Stimulated activated naive CD8-positive, alpha-beta T cell treated with anti-CD3 and anti-CD28 coated beads, Interleukin-15, amount 100 ng/mL, for 72 hours (primary cell): ENCODE measurements at regions not wholly inside any gene's neighbourhood (a gene's known extent, or its start where the extent isn't known, plus 50 kb on each side); places are given as distances from the start of the nearest gene placed in this dataset.
A peak's percentile ranks its signal among the peaks of the same experiment; 100 is the strongest.

Source experiments
- ATAC-seq: fragments of 150-1000 bp; cut with Tn5 transposase; 2 replicates; pipeline ENCODE4 v1.10.0; 2021; ENCODE audit warnings: mild to moderate bottlenecking, moderate library complexity
- DNase-seq, 2 donors: peaks; one replicate each; pipeline ENCODE4 v3.0.0; 2021 to 2022
- H3K27ac Mint-ChIP-seq, 2 donors: one replicate each; pipeline ENCODE4 v1.8.0; 2022; ENCODE audit warnings: mild to moderate bottlenecking in 2 of 2, mixed read lengths in 2 of 2, moderate library complexity in 2 of 2
- H3K27me3 Mint-ChIP-seq: one replicate; pipeline ENCODE4 v1.8.0; 2022; ENCODE audit warnings: mixed read lengths
- H3K4me1 Mint-ChIP-seq: one replicate; pipeline ENCODE4 v1.8.0; 2022; ENCODE audit warnings: mild to moderate bottlenecking, mixed read lengths
- H3K4me3 Mint-ChIP-seq, 2 donors: one replicate each; pipeline ENCODE4 v1.8.0; 2022; ENCODE audit warnings: mild to moderate bottlenecking in 2 of 2, mixed read lengths in 2 of 2, moderate library complexity in 1 of 2
- H3K9me3 Mint-ChIP-seq, 2 donors: one replicate each; pipeline ENCODE4 v1.8.0; 2022; ENCODE audit warnings: mixed read lengths in 2 of 2

DNA sequence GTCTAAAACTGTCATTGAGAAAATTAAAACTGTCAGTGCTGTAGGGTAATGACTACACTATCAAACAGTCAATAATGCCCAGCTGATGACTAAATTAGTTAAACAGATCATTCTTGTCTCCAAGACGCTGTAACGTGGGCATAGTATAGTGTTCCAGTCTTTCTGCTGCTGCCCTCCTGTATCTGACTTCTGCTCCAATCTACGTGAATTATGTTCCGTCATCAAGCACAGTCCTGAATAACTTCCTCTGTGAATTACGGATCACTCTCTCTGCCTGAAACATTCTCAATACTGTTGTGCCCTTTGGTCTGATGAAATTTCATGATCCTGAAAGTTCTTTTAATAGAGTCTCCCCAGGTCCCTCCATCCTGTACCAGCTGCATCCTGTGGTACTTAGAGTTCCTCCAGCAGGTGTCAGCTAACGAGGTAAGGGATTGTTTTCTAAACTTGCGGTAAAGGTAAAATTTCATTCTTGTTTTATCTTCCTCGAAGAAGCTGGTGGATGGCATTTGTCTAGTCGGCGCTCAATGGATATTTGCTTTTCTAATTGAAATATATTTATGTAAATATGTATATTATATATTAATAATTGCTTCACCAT lies 393.5 kb upstream of the ADARB2 start:
- Mint-ChIP-seq H3K9me3 (no peaks in the 10 kb centered on the region), H3K4me1 (no peaks in the 10 kb centered on the region), H3K27ac (peak overlapping the region in 1 of 2 donors; percentile 43), H3K27me3 (no peaks in the 10 kb centered on the region), H3K4me3 (no peak overlapping the region)
- DNase-seq (no peak), ATAC-seq (no peak)

DNA sequence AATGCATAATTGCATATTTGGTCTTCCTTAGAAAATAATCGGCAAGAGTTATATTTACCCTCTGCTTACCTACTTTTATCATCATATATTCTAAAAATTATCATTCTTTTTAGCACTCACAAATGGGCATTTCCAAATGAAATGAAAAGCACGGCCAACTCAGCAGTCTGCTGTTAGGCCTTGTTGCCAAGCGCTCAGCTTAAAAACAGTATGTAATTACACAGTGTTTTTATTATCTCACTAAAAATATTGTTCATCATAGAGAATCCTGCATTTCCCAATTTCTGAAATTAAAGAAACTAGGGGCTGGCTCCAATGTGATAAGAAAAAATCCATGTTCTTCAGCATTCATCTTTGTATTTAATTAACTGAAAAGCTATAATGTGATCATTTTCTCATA lies 391.7 kb upstream of the ADARB2 start:
- H3K4me1 Mint-ChIP-seq, result no peaks in the 10 kb centered on the region
- ATAC-seq, result no peak
- H3K27ac Mint-ChIP-seq, result no peak overlapping the region
- H3K9me3 Mint-ChIP-seq, result no peaks in the 10 kb centered on the region
- no peak overlapping the region for H3K4me3 Mint-ChIP-seq
- DNase-seq, result no peak
- no peaks in the 10 kb centered on the region for H3K27me3 Mint-ChIP-seq

DNA sequence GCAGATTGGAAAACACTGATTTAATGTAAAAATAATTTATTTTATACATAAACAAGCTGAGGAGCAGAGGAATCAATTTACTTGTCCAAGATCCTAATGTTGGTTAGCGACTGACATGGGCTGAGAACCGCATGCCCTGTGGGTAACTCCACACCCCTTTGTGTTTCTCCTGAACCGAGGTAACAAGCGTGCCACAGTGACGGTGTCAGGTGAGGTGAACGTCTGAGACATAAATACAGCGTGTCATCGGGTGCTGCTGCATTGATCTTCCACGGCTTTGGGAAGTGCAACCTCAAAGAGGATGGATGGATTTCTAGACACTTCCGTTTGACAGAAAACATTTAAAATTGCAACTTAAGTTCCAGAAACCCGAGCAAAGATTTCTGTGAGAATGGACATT lies 386.8 kb upstream of the ADARB2 start:
- ATAC-seq (no peak), DNase-seq (no peak)
- Mint-ChIP-seq H3K27ac (no peak overlapping the region), H3K27me3 (no peaks in the 10 kb centered on the region), H3K4me1 (no peaks in the 10 kb centered on the region), H3K9me3 (no peaks in the 10 kb centered on the region), H3K4me3 (no peak overlapping the region)

DNA sequence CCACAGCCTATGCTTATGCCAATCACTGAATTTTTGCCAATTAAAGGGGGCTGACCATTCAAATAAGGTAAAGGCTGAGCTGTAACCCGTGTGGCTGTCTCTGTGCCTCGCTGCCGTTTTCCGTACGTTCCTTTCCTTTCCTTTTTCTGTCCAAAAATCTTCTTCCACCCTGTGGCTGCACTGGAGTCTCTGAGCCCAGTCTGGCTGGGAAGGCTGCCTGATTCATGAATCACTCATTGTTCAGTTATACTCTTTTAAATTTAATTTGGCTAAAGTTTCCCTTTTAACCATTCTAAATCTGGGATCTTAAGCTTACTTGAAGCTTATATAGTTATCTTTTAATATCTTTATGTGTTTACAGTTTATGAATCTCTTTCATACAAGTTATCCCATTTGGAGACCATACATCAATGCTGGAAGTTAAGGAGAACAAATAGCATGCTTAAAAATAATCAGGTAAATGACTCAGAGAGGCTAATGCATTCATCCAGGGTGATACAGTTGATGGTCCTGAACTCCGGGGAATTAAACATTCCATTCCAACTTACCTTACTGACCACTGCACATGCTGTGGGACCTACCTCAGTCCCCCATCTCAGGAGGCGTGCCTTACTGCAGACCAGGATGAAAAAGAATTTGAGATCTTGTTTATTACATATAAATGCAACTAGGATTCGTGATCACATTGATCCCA lies 385.3 kb upstream of the ADARB2 start:
- DNase-seq (no peak), ATAC-seq (no peak)
- Mint-ChIP-seq H3K4me3 (no peak overlapping the region), H3K27ac (no peak overlapping the region), H3K27me3 (no peaks in the 10 kb centered on the region), H3K9me3 (no peaks in the 10 kb centered on the region), H3K4me1 (no peaks in the 10 kb centered on the region)

DNA sequence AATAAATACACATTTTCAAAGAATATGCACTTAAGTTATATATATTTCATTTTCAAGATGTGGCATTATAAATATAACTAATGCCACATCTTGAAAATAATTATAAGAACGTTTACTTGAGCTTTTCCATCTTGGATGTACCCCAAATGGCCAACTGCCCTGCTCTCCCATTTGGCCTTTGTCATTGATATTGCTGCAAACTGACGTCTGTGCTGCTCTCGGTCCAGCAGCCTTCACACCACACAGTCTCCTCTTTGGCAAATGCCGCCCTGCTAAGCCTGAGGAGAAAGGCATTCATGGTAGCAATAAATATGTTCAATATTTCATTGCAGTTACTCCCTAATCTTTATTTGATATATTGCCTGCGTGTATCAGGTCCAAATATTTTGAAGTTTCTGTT lies 384.6 kb upstream of the ADARB2 start:
- DNase-seq (no peak), ATAC-seq (no peak)
- H3K27ac Mint-ChIP-seq, result no peak overlapping the region
- no peak overlapping the region for H3K4me3 Mint-ChIP-seq
- no peaks in the 10 kb centered on the region for H3K9me3 Mint-ChIP-seq
- H3K4me1 Mint-ChIP-seq, result no peaks in the 10 kb centered on the region
- peaks cover 6% of the 10 kb centered on the region for H3K27me3 Mint-ChIP-seq

DNA sequence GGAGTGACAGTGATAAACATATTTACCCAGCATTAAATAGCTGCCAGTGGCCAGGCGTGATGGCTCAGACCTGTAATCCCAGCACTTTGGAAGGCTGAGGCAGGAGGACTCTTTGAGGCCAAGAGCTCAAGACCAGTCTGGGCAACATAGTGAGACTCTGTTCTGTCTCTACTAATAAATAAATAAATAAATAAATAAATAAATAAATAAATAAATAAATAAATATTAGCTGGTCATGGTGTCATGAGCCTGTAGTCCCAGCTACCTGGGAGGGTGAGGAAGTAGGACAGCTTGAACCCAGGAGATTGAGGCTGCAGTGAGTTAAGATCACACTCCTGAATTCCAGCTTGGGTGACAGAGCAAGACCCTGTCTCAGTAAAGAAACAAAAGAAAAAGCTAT lies 384.0 kb upstream of the ADARB2 start:
- Mint-ChIP-seq H3K9me3 (no peaks in the 10 kb centered on the region), H3K4me1 (no peaks in the 10 kb centered on the region), H3K4me3 (no peak overlapping the region), H3K27ac (no peak overlapping the region), H3K27me3 (peaks cover 10% of the 10 kb centered on the region)
- ATAC-seq (no peak), DNase-seq (no peak)

DNA sequence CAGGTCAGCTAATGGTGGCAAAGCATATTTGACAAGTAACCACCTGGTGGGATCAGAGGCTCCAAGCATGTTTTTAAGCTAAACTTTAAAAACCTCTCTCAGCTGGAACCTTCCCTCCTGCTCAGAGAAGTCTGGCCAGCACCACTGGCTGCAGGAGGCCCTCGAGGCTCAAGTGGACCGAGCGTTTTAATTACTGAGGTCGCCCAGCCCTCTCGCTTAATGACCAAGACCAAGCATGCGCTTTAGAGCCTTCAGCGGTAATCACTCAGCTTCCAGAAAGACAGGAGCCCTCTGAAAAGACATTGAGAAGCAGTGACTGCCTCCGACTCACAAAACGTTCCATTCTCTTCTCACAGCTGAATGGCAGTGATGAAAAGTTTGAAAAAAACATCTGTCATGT lies 383.4 kb upstream of the ADARB2 start:
- DNase-seq (no peak), ATAC-seq (no peak)
- no peak overlapping the region for H3K4me3 Mint-ChIP-seq
- peaks cover 10% of the 10 kb centered on the region for H3K27me3 Mint-ChIP-seq
- H3K27ac Mint-ChIP-seq, result no peak overlapping the region
- no peaks in the 10 kb centered on the region for H3K4me1 Mint-ChIP-seq
- H3K9me3 Mint-ChIP-seq, result no peaks in the 10 kb centered on the region

DNA sequence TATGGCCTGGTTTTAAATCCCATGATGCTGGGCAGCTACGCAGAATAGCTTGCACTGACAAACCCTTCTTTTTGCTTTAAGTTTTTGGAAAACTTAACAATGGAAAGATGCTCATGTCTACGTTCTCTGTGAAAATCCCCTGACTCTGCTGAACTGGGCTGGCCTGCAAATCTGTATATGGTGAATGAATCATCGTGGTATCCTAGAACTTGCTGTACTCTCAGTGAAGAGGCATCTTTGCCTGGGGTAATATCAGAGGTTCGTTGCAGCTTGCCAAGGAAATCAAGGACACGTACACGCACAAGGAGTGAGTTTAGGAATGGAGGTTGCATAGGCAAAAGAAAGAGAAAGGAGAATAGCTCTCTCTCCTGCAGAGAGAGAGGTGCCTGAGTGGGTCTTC lies 382.0 kb upstream of the ADARB2 start:
- peaks cover 10% of the 10 kb centered on the region for H3K27me3 Mint-ChIP-seq
- ATAC-seq, result no peak
- no peaks in the 10 kb centered on the region for H3K4me1 Mint-ChIP-seq
- H3K27ac Mint-ChIP-seq, result no peak overlapping the region
- no peak for DNase-seq
- no peak overlapping the region for H3K4me3 Mint-ChIP-seq
- no peaks in the 10 kb centered on the region for H3K9me3 Mint-ChIP-seq

DNA sequence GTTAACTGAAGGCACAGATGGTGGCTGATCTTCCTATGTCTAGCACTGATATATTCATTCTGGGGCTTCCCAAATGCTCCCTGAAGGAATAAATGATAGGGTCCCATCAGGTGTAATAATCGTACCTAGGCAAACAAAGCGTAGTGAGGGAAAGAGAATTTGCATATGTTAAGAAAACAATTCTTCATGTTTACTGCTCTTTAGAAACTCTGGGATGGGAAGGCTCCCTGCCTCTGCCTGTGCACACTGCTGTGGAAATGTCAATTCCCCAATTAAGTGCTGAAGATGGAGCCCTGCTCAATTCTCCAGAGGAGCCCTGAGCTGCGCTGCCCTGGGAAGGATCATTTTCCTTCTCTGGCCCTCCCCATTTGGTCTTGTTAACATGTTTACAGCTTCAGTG lies 380.9 kb upstream of the ADARB2 start:
- H3K4me3 Mint-ChIP-seq, result no peak overlapping the region
- ATAC-seq (no peak), DNase-seq (no peak)
- peaks cover 10% of the 10 kb centered on the region for H3K27me3 Mint-ChIP-seq
- H3K27ac Mint-ChIP-seq, result no peak overlapping the region
- H3K4me1 Mint-ChIP-seq, result no peaks in the 10 kb centered on the region
- H3K9me3 Mint-ChIP-seq, result no peaks in the 10 kb centered on the region

DNA sequence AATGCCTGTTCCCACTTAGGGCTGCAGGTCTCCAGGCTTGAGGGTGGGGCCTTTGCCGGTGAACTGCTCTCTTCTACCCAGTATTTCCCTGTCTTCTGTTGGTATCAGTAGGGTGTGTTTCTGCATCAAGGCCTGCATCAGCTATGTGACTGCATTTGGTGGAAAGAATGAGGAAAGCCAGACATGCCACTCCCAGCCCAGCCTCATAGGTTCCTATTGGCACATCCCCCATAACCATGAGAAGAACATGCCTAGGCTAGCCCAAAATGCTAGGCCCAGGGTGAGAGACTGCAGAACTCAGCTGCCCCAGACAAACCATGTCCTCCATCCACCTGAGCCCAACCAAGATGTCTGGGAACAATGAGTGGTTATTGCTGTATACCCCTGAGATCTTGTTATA lies 380.3 kb upstream of the ADARB2 start:
- Mint-ChIP-seq H3K27me3 (peaks cover 10% of the 10 kb centered on the region), H3K4me3 (no peak overlapping the region), H3K4me1 (no peaks in the 10 kb centered on the region), H3K9me3 (no peaks in the 10 kb centered on the region), H3K27ac (no peak overlapping the region)
- DNase-seq, result no peak
- ATAC-seq, result no peak

DNA sequence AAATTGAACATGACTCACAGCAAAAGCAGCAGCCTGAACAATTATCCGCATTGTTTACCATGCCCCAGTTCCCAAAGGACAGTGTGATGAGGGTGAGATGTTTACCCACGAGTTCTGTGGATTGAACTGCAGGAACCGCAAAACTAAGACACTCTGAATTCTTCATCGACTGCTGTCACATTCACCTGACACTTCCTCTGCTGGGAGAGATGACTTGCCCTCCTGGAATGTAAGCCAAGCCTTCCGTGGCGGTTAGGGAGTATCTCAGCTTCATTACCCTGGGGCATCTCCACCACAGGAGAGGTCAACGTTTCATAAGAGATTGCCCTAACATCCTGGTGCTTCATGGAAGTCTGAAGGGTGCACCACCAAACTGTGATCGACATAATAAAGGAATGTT lies 374.6 kb upstream of the ADARB2 start:
- Mint-ChIP-seq H3K27me3 (peaks cover 4% of the 10 kb centered on the region), H3K9me3 (no peaks in the 10 kb centered on the region), H3K4me1 (no peaks in the 10 kb centered on the region), H3K4me3 (no peak overlapping the region), H3K27ac (no peak overlapping the region)
- DNase-seq (no peak), ATAC-seq (no peak)

DNA sequence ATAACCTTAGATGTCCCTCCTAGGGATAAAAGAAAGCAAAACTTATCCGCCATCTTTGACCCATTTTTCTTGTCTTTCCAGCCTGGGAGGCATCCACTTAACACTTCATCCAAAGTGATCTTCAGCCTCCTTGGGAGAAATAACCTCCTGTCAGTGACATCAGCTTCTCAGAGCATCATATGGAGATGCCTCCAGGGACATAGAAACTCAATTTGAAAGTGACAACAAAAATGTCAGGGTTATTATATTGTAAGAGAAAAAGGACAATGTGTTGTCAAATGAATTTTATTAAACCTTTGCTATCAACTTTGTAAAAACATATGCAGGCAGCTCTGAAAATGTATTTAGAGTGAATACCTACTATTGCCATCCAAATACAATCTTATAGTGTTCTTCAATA lies 371.2 kb upstream of the ADARB2 start:
- peaks cover 0 to 8% of the 10 kb centered on the region in 2 donors for H3K9me3 Mint-ChIP-seq
- no peaks in the 10 kb centered on the region for H3K4me1 Mint-ChIP-seq
- no peak for ATAC-seq
- peaks cover 18% of the 10 kb centered on the region for H3K27me3 Mint-ChIP-seq
- no peak overlapping the region for H3K27ac Mint-ChIP-seq
- H3K4me3 Mint-ChIP-seq, result no peak overlapping the region
- DNase-seq, result no peak

DNA sequence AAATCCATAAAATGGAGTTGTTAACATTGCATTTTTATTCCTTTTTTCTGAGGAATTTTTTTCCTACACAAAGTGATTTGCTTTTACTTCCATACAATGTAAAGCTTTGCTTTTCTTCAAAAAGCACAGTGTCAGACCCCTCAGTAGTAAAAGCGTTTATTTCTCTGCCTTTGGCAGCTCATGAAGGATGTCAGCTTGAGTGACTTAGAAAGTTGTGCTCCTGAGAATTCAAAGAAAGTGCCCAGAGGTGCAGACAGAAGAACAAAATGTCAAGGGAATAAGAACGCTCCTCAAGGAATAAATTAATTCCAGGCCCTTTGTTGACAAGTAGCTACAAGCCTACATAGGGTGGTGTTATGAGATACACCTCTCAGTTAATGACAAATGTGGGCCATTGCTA lies 369.3 kb upstream of the ADARB2 start:
- Mint-ChIP-seq H3K27ac (no peak overlapping the region), H3K4me3 (no peak overlapping the region), H3K27me3 (peaks cover 18% of the 10 kb centered on the region), H3K9me3 (peaks cover 0 to 8% of the 10 kb centered on the region in 2 donors), H3K4me1 (no peaks in the 10 kb centered on the region)
- no peak for DNase-seq
- ATAC-seq, result no peak

DNA sequence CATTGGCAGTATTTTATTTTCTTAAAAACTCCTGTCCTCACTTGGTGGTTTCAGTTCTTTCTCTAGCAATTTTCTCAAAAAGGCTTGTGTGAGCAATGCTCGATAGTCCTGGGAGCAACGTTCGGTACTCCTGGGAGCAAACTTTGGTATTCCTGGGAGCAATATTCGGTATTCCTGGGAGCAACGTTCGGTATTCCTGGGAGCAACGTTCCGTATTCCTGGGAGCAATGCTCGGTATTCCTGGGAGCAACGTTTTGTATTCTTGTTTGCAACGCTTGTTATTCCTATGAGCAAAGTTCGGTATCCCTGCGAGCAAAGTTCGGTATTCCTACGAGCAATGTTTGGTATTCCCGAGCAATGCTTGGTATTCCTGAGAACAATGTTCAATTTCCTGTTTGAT lies 362.0 kb upstream of the ADARB2 start:
- H3K4me3 Mint-ChIP-seq, result no peak overlapping the region
- peaks cover 3% of the 10 kb centered on the region for H3K27me3 Mint-ChIP-seq
- H3K4me1 Mint-ChIP-seq, result no peaks in the 10 kb centered on the region
- H3K27ac Mint-ChIP-seq, result no peak overlapping the region
- peaks cover 0 to 3% of the 10 kb centered on the region in 2 donors for H3K9me3 Mint-ChIP-seq
- ATAC-seq (no peak), DNase-seq (no peak)

DNA sequence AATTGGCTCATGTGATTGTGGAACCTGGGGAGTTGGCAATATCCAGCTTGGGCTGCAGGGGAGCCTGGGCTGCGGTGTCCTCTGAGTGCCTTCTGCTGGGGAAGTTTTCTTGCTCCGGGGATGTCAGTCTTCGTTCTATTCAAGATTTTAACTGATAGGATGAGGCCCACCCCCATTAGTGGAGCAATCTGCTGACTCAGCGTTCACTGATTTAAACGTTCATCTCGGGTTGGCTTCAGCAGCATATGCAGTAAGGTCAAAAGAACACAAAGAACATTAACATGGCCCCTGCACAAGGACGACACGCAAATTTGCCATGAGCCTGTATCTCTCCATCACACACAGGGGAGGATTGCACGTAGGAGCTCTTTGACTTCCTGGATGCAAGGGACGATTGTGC lies 360.6 kb upstream of the ADARB2 start:
- no peaks in the 10 kb centered on the region for H3K27me3 Mint-ChIP-seq
- no peaks in the 10 kb centered on the region for H3K4me1 Mint-ChIP-seq
- H3K4me3 Mint-ChIP-seq, result no peak overlapping the region
- ATAC-seq, result no peak
- no peaks in the 10 kb centered on the region for H3K9me3 Mint-ChIP-seq
- H3K27ac Mint-ChIP-seq, result no peak overlapping the region
- DNase-seq, result no peak

DNA sequence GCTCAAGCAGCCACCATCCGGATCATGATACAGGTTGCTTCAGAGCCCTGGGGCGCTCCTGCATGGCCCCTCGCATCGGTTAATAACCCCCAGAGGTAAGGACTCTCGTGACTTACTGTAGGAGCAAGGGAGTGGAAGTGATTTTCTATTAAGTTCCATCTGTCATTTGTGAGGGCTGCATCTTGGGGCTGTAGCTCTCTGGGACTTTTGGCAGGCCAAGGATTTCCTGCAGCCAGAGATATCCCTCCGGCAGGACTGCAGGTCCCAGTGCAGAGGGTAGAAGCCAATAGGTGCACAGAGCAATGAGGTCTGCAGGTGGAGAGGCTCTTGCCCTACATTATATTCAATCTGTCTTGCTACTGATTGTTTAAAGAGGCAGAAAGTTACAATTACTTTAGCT lies 356.8 kb upstream of the ADARB2 start:
- no peaks in the 10 kb centered on the region for H3K27me3 Mint-ChIP-seq

DNA sequence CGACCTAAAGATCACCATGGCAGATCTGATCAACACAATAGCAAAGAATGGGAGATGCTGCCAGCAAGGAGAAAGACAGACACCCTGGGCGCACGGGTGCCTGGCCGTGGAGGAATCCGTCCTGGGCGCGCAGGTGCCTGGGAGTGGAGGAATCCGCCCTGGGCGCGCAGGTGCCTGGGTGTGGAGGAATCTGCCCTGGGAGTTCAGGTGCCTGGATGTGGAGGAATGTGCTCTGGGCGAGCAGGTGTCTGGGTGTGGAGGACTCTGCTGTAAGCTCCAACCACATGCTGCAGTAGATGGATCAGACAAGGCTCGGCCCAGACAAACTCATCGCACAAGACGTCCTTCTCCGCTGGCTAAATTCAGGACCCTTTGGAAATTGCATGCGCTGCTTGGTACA lies 346.3 kb upstream of the ADARB2 start:
- DNase-seq, result no peak
- no peak for ATAC-seq

More for the DNA sequence above, 356.8 kb upstream of the ADARB2 start:
- no peaks in the 10 kb centered on the region for H3K9me3 Mint-ChIP-seq
- ATAC-seq (no peak), DNase-seq (no peak)
- no peak overlapping the region for H3K4me3 Mint-ChIP-seq
- no peaks in the 10 kb centered on the region for H3K4me1 Mint-ChIP-seq
- H3K27ac Mint-ChIP-seq, result no peak overlapping the region

More for the DNA sequence above, 346.3 kb upstream of the ADARB2 start:
- H3K27ac Mint-ChIP-seq, result no peak overlapping the region
- H3K4me1 Mint-ChIP-seq, result no peaks in the 10 kb centered on the region
- peaks cover 5 to 6% of the 10 kb centered on the region in 2 donors for H3K9me3 Mint-ChIP-seq
- no peak overlapping the region for H3K4me3 Mint-ChIP-seq
- peaks cover 24% of the 10 kb centered on the region for H3K27me3 Mint-ChIP-seq
